ENCODE measurements at regions not wholly inside any gene's neighbourhood (a gene's known extent, or its start where the extent isn't known, plus 50 kb on each side); places are given as distances from the start of the nearest gene placed in this dataset.

GRCh38 chr3:35322070-35322469 is 317.3 kb upstream of the ARPP21 start:
- DNase-seq (ENCODE audit: low read depth) = peak; percentile 13

GRCh38 chr3:35335703-35336102 is 303.6 kb upstream of the ARPP21 start:
- no peak for DNase-seq (ENCODE audit: low read depth)

- DNase-seq (ENCODE audit: low read depth) = no peak
These were observed 302.7 kb upstream of the ARPP21 start for GRCh38 chr3:35336601-35337000.

- DNase-seq (ENCODE audit: low read depth) = no peak
These were observed 301.1 kb upstream of the ARPP21 start for GRCh38 chr3:35338186-35338585.

GRCh38 chr3:35380196-35380595 is 259.1 kb upstream of the ARPP21 start:
- no peak for DNase-seq (ENCODE audit: low read depth)

GRCh38 chr3:35383216-35383615 is 256.1 kb upstream of the ARPP21 start:
- DNase-seq (ENCODE audit: low read depth) = no peak

GRCh38 chr3:35383719-35384555 is 255.4 kb upstream of the ARPP21 start:
- peak; percentile 39 for DNase-seq (ENCODE audit: low read depth)

GRCh38 chr3:35385271-35385670 is 254.1 kb upstream of the ARPP21 start:
- DNase-seq (ENCODE audit: low read depth) = peak; percentile 83

GRCh38 chr3:35389907-35390306 is 249.4 kb upstream of the ARPP21 start:
- peak; percentile 6 for DNase-seq (ENCODE audit: low read depth)

- DNase-seq (ENCODE audit: low read depth) = no peak
These were observed 247.1 kb upstream of the ARPP21 start for GRCh38 chr3:35392187-35392586.

GRCh38 chr3:35393901-35394799 is 245.2 kb upstream of the ARPP21 start:
- DNase-seq (ENCODE audit: low read depth) = peak; percentile 99

GRCh38 chr3:35394905-35395304 is 244.4 kb upstream of the ARPP21 start:
- peak; percentile 15 for DNase-seq (ENCODE audit: low read depth)

- no peak for DNase-seq (ENCODE audit: low read depth)
These were observed 237.7 kb upstream of the ARPP21 start for GRCh38 chr3:35401671-35402070.

GRCh38 chr3:35404571-35404970 is 234.8 kb upstream of the ARPP21 start:
- no peak for DNase-seq (ENCODE audit: low read depth)

GRCh38 chr3:35408882-35409281 is 230.4 kb upstream of the ARPP21 start:
- no peak for DNase-seq (ENCODE audit: low read depth)

- DNase-seq (ENCODE audit: low read depth) = no peak
These were observed 229.3 kb upstream of the ARPP21 start for GRCh38 chr3:35409991-35410390.

- DNase-seq (ENCODE audit: low read depth) = no peak
These were observed 225.8 kb upstream of the ARPP21 start for GRCh38 chr3:35413483-35413882.

GRCh38 chr3:35417080-35417479 is 222.2 kb upstream of the ARPP21 start:
- DNase-seq (ENCODE audit: low read depth) = no peak

GRCh38 chr3:35422101-35422500 is 217.2 kb upstream of the ARPP21 start:
- no peak for DNase-seq (ENCODE audit: low read depth)

- DNase-seq (ENCODE audit: low read depth) = peak; percentile 42
These were observed 216.3 kb upstream of the ARPP21 start for GRCh38 chr3:35422836-35423601.

- peak; percentile 9 for DNase-seq (ENCODE audit: low read depth)
These were observed 212.9 kb upstream of the ARPP21 start for GRCh38 chr3:35426366-35426958.
